ENCODE measurements at regions not wholly inside any gene's neighbourhood (a gene's known extent, or its start where the extent isn't known, plus 50 kb on each side); places are given as distances from the start of the nearest gene placed in this dataset.

DNA sequence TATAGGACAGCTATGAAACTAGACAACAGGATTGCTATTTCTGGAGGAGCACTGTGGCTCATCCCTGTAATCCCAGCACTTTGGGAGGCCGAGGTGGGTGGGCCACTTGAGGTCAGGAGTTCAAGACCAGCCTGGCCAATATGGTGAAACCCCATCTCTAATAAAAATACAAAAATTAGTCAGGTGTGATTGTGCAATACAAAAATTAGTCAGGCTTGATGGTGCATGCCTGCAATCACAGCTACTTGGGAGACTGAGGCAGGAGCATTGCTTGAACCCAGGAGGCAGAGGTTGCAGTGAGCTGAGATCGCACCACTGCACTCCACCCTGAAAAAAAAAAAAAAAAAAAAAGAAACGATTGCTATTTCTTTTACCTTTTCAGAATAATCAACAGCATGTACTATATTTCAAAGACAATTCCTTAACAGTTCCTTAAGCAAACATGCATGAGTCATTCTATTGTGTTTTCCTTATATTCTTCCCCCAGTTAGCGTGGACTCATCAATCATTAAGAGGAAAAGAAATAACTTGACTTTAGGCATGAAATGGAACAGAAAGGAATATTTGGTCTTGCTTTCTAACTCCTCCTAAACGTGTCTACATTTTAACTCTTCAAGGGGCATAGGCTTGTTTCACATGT, 162.6 kb downstream of the TAF11L14 start:
- H3K27ac ChIP-seq (replicated peaks) = no peak overlapping the region
- no peak for DNase-seq
- H3K4me1 ChIP-seq = no peaks in the 10 kb centered on the region
- no peaks in the 10 kb centered on the region for H3K36me3 ChIP-seq
- H3K9me3 ChIP-seq (replicated peaks) = peaks cover 5% of the 10 kb centered on the region
- H3K4me3 ChIP-seq = no peak overlapping the region
- intact Hi-C loops (cut with micrococcal nuclease) = no loop called here
- TF ChIP-seq, protein P1, sequence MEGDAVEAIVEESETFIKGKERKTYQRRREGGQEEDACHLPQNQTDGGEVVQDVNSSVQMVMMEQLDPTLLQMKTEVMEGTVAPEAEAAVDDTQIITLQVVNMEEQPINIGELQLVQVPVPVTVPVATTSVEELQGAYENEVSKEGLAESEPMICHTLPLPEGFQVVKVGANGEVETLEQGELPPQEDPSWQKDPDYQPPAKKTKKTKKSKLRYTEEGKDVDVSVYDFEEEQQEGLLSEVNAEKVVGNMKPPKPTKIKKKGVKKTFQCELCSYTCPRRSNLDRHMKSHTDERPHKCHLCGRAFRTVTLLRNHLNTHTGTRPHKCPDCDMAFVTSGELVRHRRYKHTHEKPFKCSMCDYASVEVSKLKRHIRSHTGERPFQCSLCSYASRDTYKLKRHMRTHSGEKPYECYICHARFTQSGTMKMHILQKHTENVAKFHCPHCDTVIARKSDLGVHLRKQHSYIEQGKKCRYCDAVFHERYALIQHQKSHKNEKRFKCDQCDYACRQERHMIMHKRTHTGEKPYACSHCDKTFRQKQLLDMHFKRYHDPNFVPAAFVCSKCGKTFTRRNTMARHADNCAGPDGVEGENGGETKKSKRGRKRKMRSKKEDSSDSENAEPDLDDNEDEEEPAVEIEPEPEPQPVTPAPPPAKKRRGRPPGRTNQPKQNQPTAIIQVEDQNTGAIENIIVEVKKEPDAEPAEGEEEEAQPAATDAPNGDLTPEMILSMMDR (IDR thresholded peaks at IDR 0.05; ENCODE audit: borderline replicate concordance) = no peak
- no peaks in the 10 kb centered on the region for H3K27me3 ChIP-seq (ENCODE audit: low read depth)

DNA sequence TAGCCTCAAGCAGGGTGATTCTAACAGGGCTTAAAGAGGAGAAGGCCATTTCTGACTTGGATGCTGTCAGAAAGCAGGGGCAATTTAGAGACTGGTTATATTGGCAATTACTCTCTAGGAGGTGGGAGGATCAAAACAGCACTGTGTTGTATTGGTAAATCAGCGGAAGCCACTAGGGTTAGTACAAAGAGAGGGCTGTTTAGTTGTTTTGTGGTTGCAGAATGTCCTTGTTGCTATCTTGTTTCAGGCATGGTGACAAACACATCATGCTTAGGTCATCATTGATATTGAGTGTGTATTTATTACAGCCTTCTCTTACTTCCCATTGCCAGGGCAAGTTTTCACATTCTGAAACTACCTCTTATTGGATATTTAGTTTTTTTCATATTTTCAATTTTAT, 165.3 kb downstream of the TAF11L14 start:
- H3K4me3 ChIP-seq = no peak overlapping the region
- no peaks in the 10 kb centered on the region for H3K9me3 ChIP-seq (replicated peaks)
- H3K27me3 ChIP-seq (ENCODE audit: low read depth) = no peaks in the 10 kb centered on the region
- no peak for DNase-seq
- intact Hi-C loops (cut with micrococcal nuclease) = no loop called here
- no peaks in the 10 kb centered on the region for H3K4me1 ChIP-seq
- TF ChIP-seq, protein P1 (IDR thresholded peaks at IDR 0.05; ENCODE audit: borderline replicate concordance) = no peak
- no peak overlapping the region for H3K27ac ChIP-seq (replicated peaks)
- no peaks in the 10 kb centered on the region for H3K36me3 ChIP-seq

DNA sequence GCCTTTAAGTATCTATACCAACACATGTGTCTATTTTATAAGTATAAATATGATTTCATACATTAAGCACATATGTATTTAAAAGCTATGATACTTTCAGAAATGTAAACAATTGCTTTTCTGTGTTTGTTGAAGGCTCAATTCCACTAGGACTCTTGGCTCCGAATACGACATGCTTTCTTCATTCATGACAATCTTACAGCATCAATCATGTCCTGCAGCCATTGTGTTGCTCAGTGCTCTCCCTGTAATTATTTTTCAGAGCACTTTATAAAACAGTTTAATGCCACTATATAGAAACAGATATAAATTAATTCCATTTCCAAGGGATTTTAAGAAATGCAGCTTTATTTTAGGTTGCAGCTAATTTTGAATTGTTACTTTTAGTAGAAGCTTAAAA, 167.3 kb downstream of the TAF11L14 start:
- H3K4me1 ChIP-seq = no peaks in the 10 kb centered on the region
- no peak overlapping the region for H3K4me3 ChIP-seq
- TF ChIP-seq, protein P1 (IDR thresholded peaks at IDR 0.05; ENCODE audit: borderline replicate concordance) = no peak
- intact Hi-C loops (cut with micrococcal nuclease) = no loop called here
- DNase-seq = no peak
- no peaks in the 10 kb centered on the region for H3K27me3 ChIP-seq (ENCODE audit: low read depth)
- H3K9me3 ChIP-seq (replicated peaks) = no peaks in the 10 kb centered on the region
- no peaks in the 10 kb centered on the region for H3K36me3 ChIP-seq
- no peak overlapping the region for H3K27ac ChIP-seq (replicated peaks)

DNA sequence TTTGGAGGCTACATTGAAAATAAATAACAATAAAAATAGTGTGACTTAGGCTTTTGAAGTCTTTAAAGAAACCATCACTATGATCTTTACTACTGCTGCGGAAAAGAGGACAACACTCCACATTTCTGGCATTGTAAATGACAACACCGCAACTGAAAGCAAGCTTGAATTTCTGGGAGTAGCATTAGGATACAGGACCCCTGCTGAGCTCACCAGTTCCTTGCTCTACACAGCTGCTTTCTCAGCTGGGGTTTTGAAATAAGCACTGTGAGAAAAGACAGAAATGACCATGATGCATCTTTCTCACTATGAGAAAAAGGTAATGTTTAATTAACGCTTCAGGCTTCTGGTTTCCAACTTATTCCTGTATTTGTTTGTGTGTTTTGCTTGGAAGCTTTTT, 168.0 kb downstream of the TAF11L14 start:
- DNase-seq = no peak
- intact Hi-C loops (cut with micrococcal nuclease) = no loop called here
- no peak overlapping the region for H3K27ac ChIP-seq (replicated peaks)
- H3K4me3 ChIP-seq = no peak overlapping the region
- no peaks in the 10 kb centered on the region for H3K36me3 ChIP-seq
- H3K27me3 ChIP-seq (ENCODE audit: low read depth) = no peaks in the 10 kb centered on the region
- TF ChIP-seq, protein P1 (IDR thresholded peaks at IDR 0.05; ENCODE audit: borderline replicate concordance) = no peak
- no peaks in the 10 kb centered on the region for H3K9me3 ChIP-seq (replicated peaks)
- no peaks in the 10 kb centered on the region for H3K4me1 ChIP-seq

DNA sequence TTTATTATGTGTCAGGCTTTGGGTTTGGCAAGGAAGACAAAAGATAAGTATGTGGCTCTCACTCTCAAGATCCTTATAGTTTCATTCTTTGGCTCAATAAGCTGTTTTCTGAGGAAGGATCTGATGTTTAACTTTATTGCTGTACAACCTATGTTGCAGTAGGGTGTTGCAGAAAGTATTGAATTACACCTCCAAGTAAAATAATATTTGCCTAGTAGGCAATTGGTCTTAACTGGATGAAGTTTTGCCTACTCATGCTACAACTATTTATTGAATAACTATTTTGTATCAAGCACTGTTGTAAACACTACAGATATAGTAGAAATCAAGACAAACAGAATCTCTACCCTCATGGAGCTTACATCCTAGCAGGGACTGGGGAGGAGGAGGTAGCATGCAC, 169.7 kb downstream of the TAF11L14 start:
- no peak for DNase-seq
- H3K27ac ChIP-seq (replicated peaks) = no peak overlapping the region
- H3K36me3 ChIP-seq = no peaks in the 10 kb centered on the region
- no peaks in the 10 kb centered on the region for H3K4me1 ChIP-seq
- intact Hi-C loops (cut with micrococcal nuclease) = no loop called here
- no peaks in the 10 kb centered on the region for H3K27me3 ChIP-seq (ENCODE audit: low read depth)
- no peak overlapping the region for H3K4me3 ChIP-seq
- TF ChIP-seq, protein P1 (IDR thresholded peaks at IDR 0.05; ENCODE audit: borderline replicate concordance) = no peak
- no peaks in the 10 kb centered on the region for H3K9me3 ChIP-seq (replicated peaks)

Measured in left ventricle myocardium inferior (tissue), 1 donor.